Fibroblast of lung (primary cell): ENCODE measurements at regions not wholly inside any gene's neighbourhood (a gene's known extent, or its start where the extent isn't known, plus 50 kb on each side); places are given as distances from the start of the nearest gene placed in this dataset.
A peak's percentile ranks its signal among the peaks of the same experiment; 100 is the strongest.
"Not testable (repeated sequence)": the region's sequence is repeated elsewhere in the genome, so short reads cannot be mapped to it uniquely, and the experiment has no call there.

Experiments
- DNase-seq, 2 donors: peaks; one replicate each; pipeline versions ENCODE4 v3.0.0 to v3.0.0-alpha.2; 2010; ENCODE audit warnings: low read depth in 2 of 2
- H2AFZ ChIP-seq: 2 replicates; pipeline ENCODE4 v1.5.1; 2012; ENCODE audit warnings: low read length, control low read depth, inconsistent platforms
- H3K27ac ChIP-seq: 2 replicates; pipeline ENCODE4 v1.5.1; 2011; ENCODE audit warnings: low read length, control low read depth; ENCODE audit not compliant: insufficient read depth
- H3K27me3 ChIP-seq: 2 replicates; pipeline ENCODE4 v1.5.1; 2011; ENCODE audit warnings: mild to moderate bottlenecking, low read length; ENCODE audit not compliant: control insufficient read depth, insufficient read depth
- H3K36me3 ChIP-seq: 2 replicates; pipeline ENCODE4 v1.5.1; 2011; ENCODE audit warnings: low read length; ENCODE audit not compliant: control insufficient read depth, insufficient read depth
- H3K4me1 ChIP-seq: 2 replicates; pipeline ENCODE4 v1.5.1; 2011; ENCODE audit warnings: low read length; ENCODE audit not compliant: control insufficient read depth, insufficient read depth; ENCODE audit errors: extremely low read depth
- H3K4me2 ChIP-seq: 2 replicates; pipeline ENCODE4 v1.5.1; 2011; ENCODE audit warnings: low read length, control low read depth; ENCODE audit not compliant: insufficient read depth; ENCODE audit errors: extremely low read depth
- H3K4me3 ChIP-seq, 4 experiments: fragments of 200-600 bp in 1 of 4; sonication (generic) in 1 of 4; replicated peaks in 1 of 4; 2 replicates each; pipeline ENCODE4 v1.5.1; 2011 to 2016; ENCODE audit warnings: low read length in 4 of 4, low read depth in 3 of 4, mild to moderate bottlenecking in 3 of 4, control low read depth in 2 of 4, inconsistent platforms in 1 of 4, mixed read lengths in 1 of 4; ENCODE audit not compliant: insufficient read depth in 1 of 4; ENCODE audit errors: control extremely low read depth in 1 of 4
- H3K79me2 ChIP-seq: 2 replicates; pipeline ENCODE4 v1.5.1; 2012; ENCODE audit warnings: mild to moderate bottlenecking, low read length, inconsistent platforms; ENCODE audit not compliant: control insufficient read depth, insufficient read depth
- H3K9ac ChIP-seq: 2 replicates; pipeline ENCODE4 v1.5.1; 2011; ENCODE audit warnings: mild to moderate bottlenecking, low read length, control low read depth; ENCODE audit not compliant: insufficient read depth
- H3K9me3 ChIP-seq: 2 replicates; pipeline ENCODE4 v1.5.1; 2012; ENCODE audit warnings: low read depth, low read length; ENCODE audit not compliant: control insufficient read depth, insufficient read depth
- H4K20me1 ChIP-seq: 2 replicates; pipeline ENCODE4 v1.5.1; 2011; ENCODE audit warnings: low read length; ENCODE audit not compliant: control insufficient read depth, insufficient read depth; ENCODE audit errors: extremely low read depth
- CTCF ChIP-seq, 2 donors: IDR thresholded peaks in 1 of 2; conservative IDR thresholded peaks in 1 of 2; 1 replicate in 1 of 2; 2 replicates in 1 of 2; pipeline ENCODE4 v1.5.1; 2011 to 2012; ENCODE audit warnings: low read length in 2 of 2, control low read depth in 1 of 2, inconsistent platforms in 1 of 2, low read depth in 1 of 2, mild to moderate bottlenecking in 1 of 2
- EZH2 ChIP-seq: IDR thresholded peaks from 2 replicates; pipeline ENCODE4 v1.5.1; 2012; ENCODE audit warnings: low read length, control low read depth, mild to moderate bottlenecking; ENCODE audit errors: missing control alignments

DNA sequence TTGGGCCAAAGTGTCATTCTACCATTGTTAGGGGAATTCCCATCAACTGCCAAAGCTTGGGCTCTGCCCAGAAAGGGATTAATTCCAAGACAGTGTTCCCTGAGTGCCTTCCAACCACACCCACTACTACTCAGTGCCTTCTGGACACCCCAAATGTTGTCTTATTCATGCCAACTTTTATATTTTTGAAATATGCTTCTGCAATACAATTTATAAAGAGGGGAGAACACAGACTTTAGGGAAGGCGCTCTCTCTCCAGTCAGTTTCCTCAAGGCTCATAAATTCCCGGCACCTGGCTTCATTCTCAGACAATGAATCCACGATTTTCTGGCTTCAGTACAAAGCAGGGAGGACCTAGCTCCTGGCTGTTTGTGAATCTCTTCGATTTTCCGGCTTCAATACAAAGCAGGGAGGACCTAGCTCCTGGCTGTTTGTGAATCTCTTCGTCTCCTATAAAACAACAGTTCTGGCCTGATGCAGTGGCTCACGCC, 120.1 kb upstream of the MYO10 start:
- Histone ChIP-seq H4K20me1 (no peaks in the 10 kb centered on the region), H3K4me1 (no peaks in the 10 kb centered on the region)

DNA sequence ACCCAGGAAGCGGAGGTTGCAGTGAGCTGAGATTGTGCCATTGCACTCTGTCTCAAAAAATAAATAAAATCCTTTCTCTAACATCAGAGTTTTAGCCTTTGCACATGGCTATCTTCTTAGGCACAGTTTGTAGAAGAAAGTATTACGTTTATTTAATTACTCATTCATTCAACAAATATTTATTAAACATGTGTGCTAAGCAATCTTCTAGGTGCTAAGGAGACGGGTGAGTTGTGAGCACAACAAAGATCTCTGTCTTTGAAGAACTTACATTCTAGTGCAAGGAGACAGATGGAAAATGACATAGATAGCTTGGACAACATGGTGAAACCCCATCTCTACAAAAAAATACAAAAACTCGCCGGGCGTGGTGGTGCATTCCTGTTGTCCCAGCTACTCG, 122.3 kb upstream of the MYO10 start:
- Histone ChIP-seq H3K36me3 (no peaks in the 10 kb centered on the region), H3K9ac (no peak overlapping the region), H3K27ac (no peak overlapping the region), H3K79me2 (no peaks in the 10 kb centered on the region), H3K4me2 (no peak overlapping the region), H3K9me3 (no peaks in the 10 kb centered on the region), H3K27me3 (no peaks in the 10 kb centered on the region), H3K4me1 (no peaks in the 10 kb centered on the region), H2AFZ (no peak overlapping the region), H4K20me1 (no peaks in the 10 kb centered on the region), H3K4me3 (no peak overlapping the region)
- no peak for DNase-seq
- TF ChIP-seq EZH2, result no peak
- TF ChIP-seq CTCF (conservative IDR thresholded peaks at IDR 0.05 in 1 of 2, IDR thresholded peaks at IDR 0.05 in 1 of 2; ENCODE audit: low read depth in 1 of 2, low read length in 2 of 2), result no peak

More for the DNA sequence above, 120.1 kb upstream of the MYO10 start:
- Histone ChIP-seq H3K9me3 (no peaks in the 10 kb centered on the region), H3K27ac (no peak overlapping the region), H3K27me3 (no peaks in the 10 kb centered on the region), H3K9ac (no peak overlapping the region), H3K79me2 (no peaks in the 10 kb centered on the region), H3K4me3 (no peak overlapping the region), H3K4me2 (no peak overlapping the region), H3K36me3 (no peaks in the 10 kb centered on the region), H2AFZ (no peak overlapping the region)
- no peak for TF ChIP-seq EZH2
- no peak for TF ChIP-seq CTCF (conservative IDR thresholded peaks at IDR 0.05 in 1 of 2, IDR thresholded peaks at IDR 0.05 in 1 of 2; ENCODE audit: low read depth in 1 of 2, low read length in 2 of 2)
- peak in 1 of 2 donors; percentile 66 for DNase-seq

- Histone ChIP-seq H2AFZ (no peak overlapping the region), H3K79me2 (no peaks in the 10 kb centered on the region), H4K20me1 (no peaks in the 10 kb centered on the region), H3K27me3 (no peaks in the 10 kb centered on the region), H3K9ac (no peak overlapping the region), H3K4me1 (no peaks in the 10 kb centered on the region), H3K4me2 (no peak overlapping the region), H3K4me3 (no peak overlapping the region), H3K36me3 (no peaks in the 10 kb centered on the region), H3K27ac (no peak overlapping the region), H3K9me3 (no peaks in the 10 kb centered on the region)
- no peak for DNase-seq
- TF ChIP-seq CTCF (conservative IDR thresholded peaks at IDR 0.05 in 1 of 2, IDR thresholded peaks at IDR 0.05 in 1 of 2; ENCODE audit: low read depth in 1 of 2, low read length in 2 of 2) (no peak), EZH2 (no peak)
These were observed 125.9 kb upstream of the MYO10 start for GRCh38 chr5:17061973-17062470.

DNA sequence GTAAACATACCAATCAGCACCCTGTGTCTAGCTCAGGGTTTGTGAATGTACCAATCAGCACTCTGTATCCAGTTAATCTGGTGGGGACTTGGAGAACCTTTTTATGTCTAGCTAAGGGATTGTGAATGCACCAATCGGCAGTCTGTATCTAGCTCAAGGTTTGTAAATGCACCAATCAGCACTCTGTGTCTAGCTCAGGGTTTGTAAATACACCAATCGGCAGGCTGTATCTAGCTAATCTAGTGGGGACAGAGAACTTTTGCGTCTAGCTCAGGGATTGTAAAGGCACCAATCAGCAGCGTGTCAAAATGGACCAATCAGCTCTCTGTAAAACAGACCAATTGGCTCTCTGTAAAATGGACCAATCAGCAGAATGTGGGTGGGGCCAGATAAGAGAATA, 126.7 kb upstream of the MYO10 start:
- not testable (repeated sequence) for DNase-seq, H3K4me1 ChIP-seq, H3K27ac ChIP-seq, H3K4me2 ChIP-seq, H3K27me3 ChIP-seq, H2AFZ ChIP-seq, H3K4me3 ChIP-seq, H3K36me3 ChIP-seq, H4K20me1 ChIP-seq, H3K9ac ChIP-seq, H3K9me3 ChIP-seq, H3K79me2 ChIP-seq
